SW 1271 (cell line): ENCODE measurements at regions not wholly inside any gene's neighbourhood (a gene's known extent, or its start where the extent isn't known, plus 50 kb on each side); places are given as distances from the start of the nearest gene placed in this dataset.

Experiments used
- DNase-seq, 2 experiments: peaks; one replicate each; lab custom pipeline; 2025; lab: John Stamatoyannopoulos, UW

DNA sequence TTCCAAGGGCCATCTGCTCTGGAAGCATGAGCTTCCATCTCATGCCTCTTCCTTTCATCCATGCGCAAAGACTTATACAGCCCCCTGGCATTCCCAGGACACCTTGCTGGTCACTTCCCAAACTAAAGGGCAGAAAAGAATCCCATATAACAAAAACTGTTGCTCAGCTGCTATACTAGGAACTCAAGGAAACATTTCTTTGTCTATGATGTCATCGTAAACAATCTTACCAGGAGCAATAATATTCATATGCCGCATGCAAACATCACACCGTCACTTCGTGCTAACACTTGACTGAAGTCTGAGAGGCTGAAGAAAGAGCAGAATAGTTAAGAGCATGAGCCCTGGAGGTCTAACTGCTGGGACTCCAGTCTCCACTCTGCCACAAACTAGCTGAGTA is 50.5 kb upstream of the CDKN3 start:
- DNase-seq = no peak
